ENCODE measurements at regions not wholly inside any gene's neighbourhood (a gene's known extent, or its start where the extent isn't known, plus 50 kb on each side); places are given as distances from the start of the nearest gene placed in this dataset.

DNA sequence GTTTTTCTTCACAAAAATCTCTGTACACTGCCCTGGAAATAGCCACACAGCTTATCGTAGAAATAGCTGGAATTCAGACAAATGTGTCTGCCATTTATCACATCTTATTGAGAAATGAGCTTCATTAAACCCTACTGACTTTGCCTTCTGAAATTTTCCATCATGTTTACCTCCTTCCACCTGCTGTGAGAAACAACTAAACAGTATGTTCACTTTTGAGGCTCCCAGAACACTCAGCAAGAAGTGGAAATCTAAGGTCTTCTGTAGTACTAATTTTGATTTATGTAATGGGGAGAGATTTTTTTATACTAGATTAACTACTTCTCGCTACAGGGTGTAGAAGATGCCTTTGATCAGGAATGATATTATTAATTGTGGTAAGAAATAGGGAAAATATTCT, 268.0 kb downstream of the KCNC2 start:
- TF ChIP-seq, protein P1, sequence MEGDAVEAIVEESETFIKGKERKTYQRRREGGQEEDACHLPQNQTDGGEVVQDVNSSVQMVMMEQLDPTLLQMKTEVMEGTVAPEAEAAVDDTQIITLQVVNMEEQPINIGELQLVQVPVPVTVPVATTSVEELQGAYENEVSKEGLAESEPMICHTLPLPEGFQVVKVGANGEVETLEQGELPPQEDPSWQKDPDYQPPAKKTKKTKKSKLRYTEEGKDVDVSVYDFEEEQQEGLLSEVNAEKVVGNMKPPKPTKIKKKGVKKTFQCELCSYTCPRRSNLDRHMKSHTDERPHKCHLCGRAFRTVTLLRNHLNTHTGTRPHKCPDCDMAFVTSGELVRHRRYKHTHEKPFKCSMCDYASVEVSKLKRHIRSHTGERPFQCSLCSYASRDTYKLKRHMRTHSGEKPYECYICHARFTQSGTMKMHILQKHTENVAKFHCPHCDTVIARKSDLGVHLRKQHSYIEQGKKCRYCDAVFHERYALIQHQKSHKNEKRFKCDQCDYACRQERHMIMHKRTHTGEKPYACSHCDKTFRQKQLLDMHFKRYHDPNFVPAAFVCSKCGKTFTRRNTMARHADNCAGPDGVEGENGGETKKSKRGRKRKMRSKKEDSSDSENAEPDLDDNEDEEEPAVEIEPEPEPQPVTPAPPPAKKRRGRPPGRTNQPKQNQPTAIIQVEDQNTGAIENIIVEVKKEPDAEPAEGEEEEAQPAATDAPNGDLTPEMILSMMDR (IDR thresholded peaks at IDR 0.05): no peak
- no peak for TF ChIP-seq POLR2A (IDR thresholded peaks at IDR 0.05)
